ENCODE measurements at regions not wholly inside any gene's neighbourhood (a gene's known extent, or its start where the extent isn't known, plus 50 kb on each side); places are given as distances from the start of the nearest gene placed in this dataset.

- TF ChIP-seq HNRNPLL (IDR thresholded peaks at IDR 0.05; ENCODE audit: low read depth, low read length, poor library complexity, severe bottlenecking) (no peak), SP140L (CRISPR knock-in tag; IDR thresholded peaks at IDR 0.05; ENCODE audit: borderline replicate concordance) (no peak), PLRG1 (conservative IDR thresholded peaks at IDR 0.05) (no peak), NONO (IDR thresholded peaks at IDR 0.05) (no peak), NONO (CRISPR knock-in tag; conservative IDR thresholded peaks at IDR 0.05) (no peak), ZNF850 (CRISPR knock-in tag; conservative IDR thresholded peaks at IDR 0.05) (no peak), XBP1 (CRISPR knock-in tag; IDR thresholded peaks at IDR 0.05) (no peak), AHDC1 (CRISPR knock-in tag; IDR thresholded peaks at IDR 0.05; ENCODE audit: borderline replicate concordance) (no peak)
Observed at GRCh38 chr9:103899866-103900265, 194.2 kb upstream of the SMC2 start (continued).

GRCh38 chr9:103900466-103900865 lies 193.6 kb upstream of the SMC2 start:
- intact Hi-C loops (cut with micrococcal nuclease; ENCODE audit: unreplicated experiment) (no loop called here), in situ Hi-C loops (cut with HindIII; ENCODE audit: extremely low pct_ligation_motif_present, low pct_unique_long_range_greater_than_20kb) (no loop called here)
- Histone ChIP-seq H3K4me1 (ENCODE audit: insufficient read depth, low read length) (no peaks in the 10 kb centered on the region), H3K9ac (ENCODE audit: insufficient read depth, low read depth, low read length) (no peak overlapping the region), H4K20me1 (ENCODE audit: insufficient read depth, low read length) (no peaks in the 10 kb centered on the region), H3K4me3 (replicated peaks in 1 of 3; ENCODE audit: insufficient read depth in 1 of 3, low read depth in 2 of 3, low read length in 3 of 3) (no peak overlapping the region), H3K9me3 (ENCODE audit: low read length) (no peaks in the 10 kb centered on the region), H3K27ac (ENCODE audit: extremely low read length, insufficient read depth, low read length) (no peak overlapping the region), H2AFZ (ENCODE audit: low read length) (no peak overlapping the region), H3K79me2 (ENCODE audit: insufficient read depth, low read length) (no peaks in the 10 kb centered on the region), H3K27me3 (ENCODE audit: control insufficient read depth in 1 of 2, insufficient read depth in 2 of 2, low read length in 2 of 2) (no peaks in the 10 kb centered on the region), H3K36me3 (replicated peaks in 1 of 2; ENCODE audit: control insufficient read depth in 1 of 2, insufficient read depth in 2 of 2, low read length in 2 of 2) (no peaks in the 10 kb centered on the region), H3K4me2 (ENCODE audit: low read depth, low read length) (no peak overlapping the region)
- no TSS peak for BruUV-seq (replicated peaks)
- CTCF ChIA-PET (ENCODE audit: low intra/inter-chr PET ratio, low total read pairs): no interaction called here
- 17% methylated on average over 2 of the region's 2 CpGs for WGBS (ENCODE audit: low lambda C conversion rate)
- FAIRE-seq: no peak
- no peak for DNase-seq (ENCODE audit: low spot score)
- POLR2A ChIA-PET: no interaction called here
- no peak for ATAC-seq
- TF ChIP-seq ZNF790 (CRISPR knock-in tag; IDR thresholded peaks at IDR 0.05; ENCODE audit: borderline replicate concordance) (no peak), ZNF780A (CRISPR knock-in tag; IDR thresholded peaks at IDR 0.05) (no peak), ZNF619 (CRISPR knock-in tag; IDR thresholded peaks at IDR 0.05) (no peak), TMF1 (CRISPR knock-in tag; IDR thresholded peaks at IDR 0.05; ENCODE audit: low read depth) (no peak), HNRNPK (IDR thresholded peaks at IDR 0.05; ENCODE audit: low read depth, low read length, poor library complexity, severe bottlenecking) (no peak), TOE1 (CRISPR knock-in tag; IDR thresholded peaks at IDR 0.05) (no peak), TSC22D2 (CRISPR knock-in tag; IDR thresholded peaks at IDR 0.05; ENCODE audit: borderline replicate concordance) (no peak), ZNF724P (CRISPR knock-in tag; IDR thresholded peaks at IDR 0.05; ENCODE audit: borderline replicate concordance) (no peak), ZNF766 (CRISPR knock-in tag; IDR thresholded peaks at IDR 0.05; ENCODE audit: borderline replicate concordance) (no peak), RFXAP (CRISPR knock-in tag; IDR thresholded peaks at IDR 0.05; ENCODE audit: borderline replicate concordance) (no peak), ZNF776 (CRISPR knock-in tag; IDR thresholded peaks at IDR 0.05) (no peak)
